ENCODE measurements at regions not wholly inside any gene's neighbourhood (a gene's known extent, or its start where the extent isn't known, plus 50 kb on each side); places are given as distances from the start of the nearest gene placed in this dataset.

DNA sequence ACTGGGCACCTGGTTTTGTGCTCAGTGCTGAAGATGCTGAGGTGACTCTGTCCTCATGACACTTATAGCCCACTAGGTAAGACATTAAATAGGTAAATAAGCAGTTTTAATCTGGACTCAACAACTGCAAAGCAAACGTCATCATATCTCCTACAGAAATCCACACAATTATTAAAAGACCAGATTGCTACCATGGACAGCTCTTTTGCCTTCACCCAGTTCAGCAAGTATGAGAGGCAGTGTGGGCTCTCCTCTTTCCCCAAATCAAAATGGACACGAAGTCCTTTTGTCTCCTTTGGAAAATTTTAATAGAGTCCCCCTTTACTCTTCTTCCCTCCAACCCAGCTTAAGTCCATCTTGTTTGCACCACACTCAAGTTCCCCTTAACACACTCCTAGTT, 171.1 kb downstream of the RPAP3 start:
- TF ChIP-seq FOXJ3 (CRISPR knock-in tag; IDR thresholded peaks at IDR 0.05; ENCODE audit: borderline replicate concordance) (no peak), JUN (CRISPR knock-in tag; IDR thresholded peaks at IDR 0.05) (no peak), ESRRA (CRISPR knock-in tag; IDR thresholded peaks at IDR 0.05; ENCODE audit: borderline replicate concordance) (no peak), CBFB (CRISPR knock-in tag; IDR thresholded peaks at IDR 0.05; ENCODE audit: low read depth) (no peak)
- TF ChIP-seq, protein P1, sequence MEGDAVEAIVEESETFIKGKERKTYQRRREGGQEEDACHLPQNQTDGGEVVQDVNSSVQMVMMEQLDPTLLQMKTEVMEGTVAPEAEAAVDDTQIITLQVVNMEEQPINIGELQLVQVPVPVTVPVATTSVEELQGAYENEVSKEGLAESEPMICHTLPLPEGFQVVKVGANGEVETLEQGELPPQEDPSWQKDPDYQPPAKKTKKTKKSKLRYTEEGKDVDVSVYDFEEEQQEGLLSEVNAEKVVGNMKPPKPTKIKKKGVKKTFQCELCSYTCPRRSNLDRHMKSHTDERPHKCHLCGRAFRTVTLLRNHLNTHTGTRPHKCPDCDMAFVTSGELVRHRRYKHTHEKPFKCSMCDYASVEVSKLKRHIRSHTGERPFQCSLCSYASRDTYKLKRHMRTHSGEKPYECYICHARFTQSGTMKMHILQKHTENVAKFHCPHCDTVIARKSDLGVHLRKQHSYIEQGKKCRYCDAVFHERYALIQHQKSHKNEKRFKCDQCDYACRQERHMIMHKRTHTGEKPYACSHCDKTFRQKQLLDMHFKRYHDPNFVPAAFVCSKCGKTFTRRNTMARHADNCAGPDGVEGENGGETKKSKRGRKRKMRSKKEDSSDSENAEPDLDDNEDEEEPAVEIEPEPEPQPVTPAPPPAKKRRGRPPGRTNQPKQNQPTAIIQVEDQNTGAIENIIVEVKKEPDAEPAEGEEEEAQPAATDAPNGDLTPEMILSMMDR (IDR thresholded peaks at IDR 0.05), result no peak

Measured in WTC11 (cell line).